SK-N-SH treated with all-trans-retinoic acid at 6 μM for 48 hours (cell line): ENCODE measurements at regions not wholly inside any gene's neighbourhood (a gene's known extent, or its start where the extent isn't known, plus 50 kb on each side); places are given as distances from the start of the nearest gene placed in this dataset.

Experiments used
- ATAC-seq: fragments of 200-7000 bp; cut with Tn5 transposase; 3 replicates; pipeline ENCODE4 v1.9.1; 2020; ENCODE audit warnings: mild to moderate bottlenecking, moderate library complexity
- ARNTL ChIP-seq: fragments of 450-650 bp; formaldehyde crosslinking; IDR thresholded peaks from 2 replicates; pipeline ENCODE4 v1.5.0; 2020; ENCODE audit warnings: low read depth, mild to moderate bottlenecking, moderate library complexity, borderline replicate concordance
- BACH2 ChIP-seq: fragments of 250-450 bp; sonication (Bioruptor Pico); IDR thresholded peaks from 2 replicates; pipeline ENCODE4 v1.9.0; 2021; ENCODE audit warnings: mild to moderate bottlenecking, borderline replicate concordance
- CREB5 ChIP-seq: fragments of 250-450 bp; sonication (Bioruptor Pico); IDR thresholded peaks from 2 replicates; pipeline ENCODE4 v1.5.1; 2020; ENCODE audit warnings: low read depth, mild to moderate bottlenecking, moderate library complexity
- ESRRG ChIP-seq: fragments of 250-450 bp; sonication (Bioruptor Pico); IDR thresholded peaks from 2 replicates; pipeline ENCODE4 v1.6.1; 2021; ENCODE audit warnings: mild to moderate bottlenecking
- ISL1 ChIP-seq: fragments of 250-450 bp; sonication (Bioruptor Pico); IDR thresholded peaks from 2 replicates; pipeline ENCODE4 v2.1.2; 2022; ENCODE audit warnings: mild to moderate bottlenecking, moderate library complexity
- OSR1 ChIP-seq: fragments of 250-450 bp; sonication (Bioruptor Pico); IDR thresholded peaks from 2 replicates; pipeline ENCODE4 v1.8.0; 2022; ENCODE audit warnings: moderate library complexity, mild to moderate bottlenecking, inconsistent platforms
- PATZ1 ChIP-seq: fragments of 250-450 bp; sonication (Bioruptor Pico); IDR thresholded peaks from 2 replicates; pipeline ENCODE4 v1.8.0; 2020; ENCODE audit warnings: mild to moderate bottlenecking, moderate library complexity, borderline replicate concordance
- POU6F1 ChIP-seq: fragments of 250-450 bp; sonication (Bioruptor Pico); IDR thresholded peaks from 2 replicates; pipeline ENCODE4 v1.8.0; 2021; ENCODE audit warnings: low read depth, mild to moderate bottlenecking, moderate library complexity, borderline replicate concordance
- SNAI2 ChIP-seq: fragments of 250-450 bp; sonication (Bioruptor Pico); IDR thresholded peaks from 2 replicates; pipeline ENCODE4 v1.5.0; 2020; ENCODE audit warnings: mild to moderate bottlenecking, moderate library complexity
- TCF4 ChIP-seq: fragments of 250-450 bp; sonication (Bioruptor Pico); IDR thresholded peaks from 2 replicates; pipeline ENCODE4 v1.8.0; 2021; ENCODE audit warnings: mild to moderate bottlenecking, moderate library complexity, borderline replicate concordance
- TOX ChIP-seq: fragments of 250-450 bp; sonication (Bioruptor Pico); IDR thresholded peaks from 2 replicates; pipeline ENCODE4 v1.8.0; 2021; ENCODE audit warnings: mild to moderate bottlenecking, moderate library complexity, borderline replicate concordance
- TSHZ2 ChIP-seq: fragments of 250-450 bp; sonication (Bioruptor Pico); IDR thresholded peaks from 2 replicates; pipeline ENCODE4 v1.5.0; 2020; ENCODE audit warnings: mild to moderate bottlenecking, moderate library complexity
- ZC3H10 ChIP-seq: fragments of 250-450 bp; sonication (Bioruptor Pico); IDR thresholded peaks from 2 replicates; pipeline ENCODE4 v1.5.1; 2021; ENCODE audit warnings: mild to moderate bottlenecking, moderate library complexity
- ZFP3 ChIP-seq: fragments of 250-450 bp; sonication (Bioruptor Pico); IDR thresholded peaks from 2 replicates; pipeline ENCODE4 v1.5.0; 2020; ENCODE audit warnings: mild to moderate bottlenecking, moderate library complexity
- ZFP30 ChIP-seq: fragments of 450-650 bp; formaldehyde crosslinking; IDR thresholded peaks from 2 replicates; pipeline ENCODE4 v1.5.0; 2022; ENCODE audit warnings: mild to moderate bottlenecking, moderate library complexity
- ZNF565 ChIP-seq: fragments of 450-650 bp; formaldehyde crosslinking; conservative IDR thresholded peaks from 2 replicates; pipeline ENCODE4 v1.5.0; 2020; ENCODE audit warnings: low read depth, mild to moderate bottlenecking, moderate library complexity
- ZNF8 ChIP-seq: fragments of 450-650 bp; formaldehyde crosslinking; IDR thresholded peaks from 2 replicates; pipeline ENCODE4 v1.5.0; 2020; ENCODE audit warnings: mild to moderate bottlenecking, moderate library complexity

- ATAC-seq: no peak
- TF ChIP-seq ZFP30 (CRISPR knock-in tag) (no peak), BACH2 (CRISPR knock-in tag) (no peak), TOX (CRISPR knock-in tag) (no peak), ESRRG (CRISPR knock-in tag) (no peak), TCF4 (CRISPR knock-in tag) (no peak), ARNTL (CRISPR knock-in tag) (no peak), ZNF565 (CRISPR knock-in tag) (no peak), ZFP3 (no peak), TSHZ2 (CRISPR knock-in tag) (no peak), ZNF8 (CRISPR knock-in tag) (no peak), PATZ1 (CRISPR knock-in tag) (no peak), ZC3H10 (CRISPR knock-in tag) (no peak)
These were observed 267.0 kb upstream of the HS6ST1 start for GRCh38 chr2:128585706-128586105.

GRCh38 chr2:128589681-128590080 lies 271.0 kb upstream of the HS6ST1 start:
- ATAC-seq: no peak
- TF ChIP-seq ISL1 (CRISPR knock-in tag) (no peak), POU6F1 (CRISPR knock-in tag) (no peak), ZNF565 (CRISPR knock-in tag) (no peak), BACH2 (CRISPR knock-in tag) (no peak), ARNTL (CRISPR knock-in tag) (no peak), ZFP30 (CRISPR knock-in tag) (no peak)

- TF ChIP-seq OSR1 (CRISPR knock-in tag): no peak
- no peak for TF ChIP-seq ZNF8 (CRISPR knock-in tag)
- no peak for TF ChIP-seq CREB5 (CRISPR knock-in tag)
- no peak for TF ChIP-seq SNAI2
- no peak for TF ChIP-seq POU6F1 (CRISPR knock-in tag)
- ATAC-seq: no peak
These were observed 271.8 kb upstream of the HS6ST1 start for GRCh38 chr2:128590309-128591021.
